Gastrocnemius medialis (tissue), 4 donors: ENCODE measurements at regions not wholly inside any gene's neighbourhood (a gene's known extent, or its start where the extent isn't known, plus 50 kb on each side); places are given as distances from the start of the nearest gene placed in this dataset.

Experiments
- ATAC-seq, 2 donors: fragments of 150-250 bp; one replicate each; pipeline ENCODE4 v1.9.1; 2016
- DNase-seq, 2 donors: peaks; one replicate each; pipeline ENCODE4 v3.0.0-alpha.2; 2019
- H3K27ac ChIP-seq, 4 donors: fragments of 200-600 bp; sonication (generic); 1 replicate in 1 of 4; 2 replicates in 3 of 4; pipeline ENCODE4 v1.5.1; 2016 to 2018; ENCODE audit warnings: mild to moderate bottlenecking in 2 of 4, moderate library complexity in 1 of 4
- H3K27me3 ChIP-seq, 3 donors: fragments of 200-600 bp; sonication (generic) in 2 of 3; 1 replicate in 1 of 3; 2 replicates in 2 of 3; pipeline versions ENCODE4 v1.5.1 to v1.6.0; 2016 to 2019; ENCODE audit warnings: mild to moderate bottlenecking in 1 of 3, moderate library complexity in 1 of 3
- H3K36me3 ChIP-seq, 2 donors: fragments of 200-600 bp; sonication (generic) in 1 of 2; one replicate each; pipeline ENCODE4 v1.5.1; 2017 to 2018
- H3K4me1 ChIP-seq, 2 donors: fragments of 200-600 bp; sonication (generic) in 1 of 2; one replicate each; pipeline ENCODE4 v1.5.1; 2016 to 2017; ENCODE audit warnings: mild to moderate bottlenecking in 2 of 2
- H3K4me3 ChIP-seq, 4 donors: fragments of 200-600 bp; sonication (generic) in 3 of 4; 1 replicate in 1 of 4; 2 replicates in 3 of 4; pipeline ENCODE4 v1.5.1; 2016 to 2019; ENCODE audit warnings: mild to moderate bottlenecking in 2 of 4
- H3K9me3 ChIP-seq, 3 donors: fragments of 200-600 bp; sonication (generic) in 2 of 3; 1 replicate in 1 of 3; 2 replicates in 2 of 3; pipeline ENCODE4 v1.5.1; 2016 to 2019
- POLR2A ChIP-seq, 2 donors: fragments of 450-650 bp; IDR thresholded peaks; one replicate each; pipeline ENCODE4 v1.6.1; 2017; ENCODE audit warnings: antibody characterized with exemption in 2 of 2, mild to moderate bottlenecking in 2 of 2, moderate library complexity in 2 of 2
- in situ Hi-C, 4 donors: fragments of 200-750 bp; cut with MboI; loops; one replicate each; pipeline versions ENCODE4 v1.15.0 to v1.8.0; 2017; ENCODE audit warnings: low sequenced_read_pairs in 4 of 4
- intact Hi-C: fragments of 100-400 bp; cut with DNase I; formaldehyde crosslinking; loops from one replicate; pipeline ENCODE4 v1.15.1; 2023; ENCODE audit warnings: low total_unique reads
- TF ChIP-seq, protein P1 (sequence below), 5 experiments: fragments of 450-650 bp in 3 of 5; fragments of 200-600 bp in 2 of 5; sonication (generic) in 2 of 5; IDR thresholded peaks in 4 of 5; conservative IDR thresholded peaks in 1 of 5; 1 replicate in 4 of 5; 2 replicates in 1 of 5; pipeline ENCODE4 v1.5.1; 2016 to 2019; ENCODE audit warnings: antibody characterized with exemption in 5 of 5, mild to moderate bottlenecking in 3 of 5, moderate library complexity in 3 of 5

DNA sequence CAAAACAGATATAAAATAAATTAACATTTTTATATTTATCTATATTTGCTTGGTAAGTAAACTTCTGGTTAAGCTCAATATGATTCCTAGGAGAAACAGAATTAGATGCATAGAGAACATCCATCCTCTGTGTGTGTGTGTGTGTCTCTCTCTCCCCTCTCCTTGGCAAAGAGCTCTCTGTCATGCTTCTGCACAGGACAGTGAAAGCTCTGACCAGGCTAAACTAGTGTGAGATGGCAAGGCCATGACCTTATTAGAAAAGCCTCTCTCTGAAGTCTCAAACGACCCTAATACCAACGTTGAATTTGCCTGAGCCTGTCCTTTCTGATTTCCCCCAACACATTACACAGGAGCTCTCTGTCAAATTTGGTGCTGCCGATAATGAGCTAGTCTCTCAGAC is 746.0 kb downstream of the VGLL3 start:
- Histone ChIP-seq H3K27ac (no peak overlapping the region), H3K4me1 (no peaks in the 10 kb centered on the region), H3K27me3 (no peaks in the 10 kb centered on the region), H3K36me3 (no peaks in the 10 kb centered on the region), H3K9me3 (no peaks in the 10 kb centered on the region), H3K4me3 (no peak overlapping the region)
- DNase-seq (no peak), ATAC-seq (no peak)
- in situ Hi-C loops: no loop called here
- intact Hi-C loops: no loop called here
- TF ChIP-seq, protein P1, sequence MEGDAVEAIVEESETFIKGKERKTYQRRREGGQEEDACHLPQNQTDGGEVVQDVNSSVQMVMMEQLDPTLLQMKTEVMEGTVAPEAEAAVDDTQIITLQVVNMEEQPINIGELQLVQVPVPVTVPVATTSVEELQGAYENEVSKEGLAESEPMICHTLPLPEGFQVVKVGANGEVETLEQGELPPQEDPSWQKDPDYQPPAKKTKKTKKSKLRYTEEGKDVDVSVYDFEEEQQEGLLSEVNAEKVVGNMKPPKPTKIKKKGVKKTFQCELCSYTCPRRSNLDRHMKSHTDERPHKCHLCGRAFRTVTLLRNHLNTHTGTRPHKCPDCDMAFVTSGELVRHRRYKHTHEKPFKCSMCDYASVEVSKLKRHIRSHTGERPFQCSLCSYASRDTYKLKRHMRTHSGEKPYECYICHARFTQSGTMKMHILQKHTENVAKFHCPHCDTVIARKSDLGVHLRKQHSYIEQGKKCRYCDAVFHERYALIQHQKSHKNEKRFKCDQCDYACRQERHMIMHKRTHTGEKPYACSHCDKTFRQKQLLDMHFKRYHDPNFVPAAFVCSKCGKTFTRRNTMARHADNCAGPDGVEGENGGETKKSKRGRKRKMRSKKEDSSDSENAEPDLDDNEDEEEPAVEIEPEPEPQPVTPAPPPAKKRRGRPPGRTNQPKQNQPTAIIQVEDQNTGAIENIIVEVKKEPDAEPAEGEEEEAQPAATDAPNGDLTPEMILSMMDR (IDR thresholded peaks at IDR 0.05 in 4 of 5, conservative IDR thresholded peaks at IDR 0.05 in 1 of 5): no peak
- TF ChIP-seq POLR2A (IDR thresholded peaks at IDR 0.05): no peak

DNA sequence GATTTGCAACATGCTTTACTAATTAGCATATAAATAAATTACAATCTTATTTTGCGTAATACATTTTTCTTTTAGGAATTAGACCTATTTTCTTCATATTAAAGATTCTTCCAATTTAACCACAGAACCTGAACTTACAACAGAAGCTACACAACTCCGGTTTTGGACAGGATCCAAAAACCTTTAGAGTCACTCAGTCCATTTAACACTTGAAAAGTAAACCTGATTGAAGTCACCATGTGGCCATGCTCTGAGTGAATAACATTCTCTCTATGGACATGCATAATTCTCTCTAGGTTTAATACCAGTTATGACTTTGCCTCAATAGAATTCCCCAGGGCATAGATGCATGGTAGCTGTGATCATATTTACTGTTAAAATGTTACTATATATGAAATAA is 751.0 kb downstream of the VGLL3 start:
- intact Hi-C loops: no loop called here
- ATAC-seq (no peak), DNase-seq (no peak)
- in situ Hi-C loops: no loop called here
- Histone ChIP-seq H3K4me1 (no peaks in the 10 kb centered on the region), H3K4me3 (no peak overlapping the region), H3K27ac (no peak overlapping the region), H3K36me3 (no peaks in the 10 kb centered on the region), H3K9me3 (no peaks in the 10 kb centered on the region), H3K27me3 (no peaks in the 10 kb centered on the region)
- no peak for TF ChIP-seq POLR2A (IDR thresholded peaks at IDR 0.05)
- TF ChIP-seq, protein P1 (IDR thresholded peaks at IDR 0.05 in 4 of 5, conservative IDR thresholded peaks at IDR 0.05 in 1 of 5): no peak

DNA sequence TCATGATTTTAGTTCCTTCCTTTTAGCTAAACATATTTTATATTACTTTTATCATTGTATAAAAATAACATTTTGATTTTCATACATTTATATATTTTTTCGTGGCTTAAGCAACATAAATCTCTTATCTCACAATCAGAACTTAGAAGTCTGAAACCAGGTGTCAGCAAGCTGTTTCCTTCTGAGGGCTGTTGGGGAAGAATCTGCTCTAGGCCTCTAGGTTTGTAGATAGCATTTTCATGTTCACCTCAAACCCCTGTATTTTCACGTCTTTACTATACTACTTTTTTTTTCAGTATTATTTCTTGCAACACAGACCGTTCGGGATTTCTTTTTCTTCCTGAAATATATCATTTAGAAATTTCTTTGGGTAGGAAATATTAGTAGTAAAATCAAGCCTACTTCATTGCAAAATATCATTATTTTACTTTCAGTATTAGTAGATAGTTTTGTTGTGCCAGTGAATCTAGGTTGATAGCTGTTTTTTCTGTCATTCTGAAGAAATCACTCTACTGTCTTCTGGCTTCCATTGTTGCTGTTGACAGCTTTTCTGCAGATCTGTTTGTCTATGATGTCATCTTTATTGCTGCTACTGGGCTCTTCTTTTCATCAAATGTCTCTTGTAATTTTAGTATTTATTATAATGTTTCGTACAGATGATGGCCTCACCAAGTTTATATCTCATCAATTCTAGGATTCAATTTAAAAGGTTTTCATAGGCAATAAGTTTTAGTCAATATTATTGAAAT is 756.3 kb downstream of the VGLL3 start:
- ATAC-seq (no peak), DNase-seq (no peak)
- Histone ChIP-seq H3K27ac (no peak overlapping the region), H3K36me3 (no peaks in the 10 kb centered on the region), H3K4me1 (no peaks in the 10 kb centered on the region), H3K27me3 (no peaks in the 10 kb centered on the region), H3K4me3 (no peak overlapping the region), H3K9me3 (no peaks in the 10 kb centered on the region)
- TF ChIP-seq, protein P1 (IDR thresholded peaks at IDR 0.05 in 4 of 5, conservative IDR thresholded peaks at IDR 0.05 in 1 of 5): no peak
- no peak for TF ChIP-seq POLR2A (IDR thresholded peaks at IDR 0.05)
- in situ Hi-C loops: no loop called here
- intact Hi-C loops: no loop called here

DNA sequence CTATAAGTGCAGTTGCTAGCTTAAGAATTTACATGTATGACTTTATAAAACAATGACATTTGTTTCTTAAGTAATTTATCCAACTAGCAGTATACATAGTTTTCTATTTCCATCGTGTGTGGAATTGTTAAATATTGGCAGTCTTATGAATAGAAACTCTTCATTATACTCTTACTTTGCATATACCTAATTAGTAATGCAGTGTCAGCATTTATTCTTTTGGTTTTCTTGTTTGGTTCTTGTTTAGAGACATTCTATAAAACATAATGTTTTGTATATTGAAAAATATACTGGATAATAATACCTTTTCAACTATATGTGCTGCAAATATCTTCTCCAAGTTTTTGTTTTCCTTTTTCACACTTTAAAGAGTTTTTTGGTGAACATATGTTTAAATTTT is 760.2 kb downstream of the VGLL3 start:
- Histone ChIP-seq H3K4me1 (no peaks in the 10 kb centered on the region), H3K27ac (no peak overlapping the region), H3K27me3 (no peaks in the 10 kb centered on the region), H3K4me3 (no peak overlapping the region), H3K9me3 (no peaks in the 10 kb centered on the region), H3K36me3 (no peaks in the 10 kb centered on the region)
- ATAC-seq: no peak
- no peak for DNase-seq
- intact Hi-C loops (no loop called here), in situ Hi-C loops (no loop called here)
- TF ChIP-seq, protein P1 (IDR thresholded peaks at IDR 0.05 in 4 of 5, conservative IDR thresholded peaks at IDR 0.05 in 1 of 5): no peak
- TF ChIP-seq POLR2A (IDR thresholded peaks at IDR 0.05): no peak

DNA sequence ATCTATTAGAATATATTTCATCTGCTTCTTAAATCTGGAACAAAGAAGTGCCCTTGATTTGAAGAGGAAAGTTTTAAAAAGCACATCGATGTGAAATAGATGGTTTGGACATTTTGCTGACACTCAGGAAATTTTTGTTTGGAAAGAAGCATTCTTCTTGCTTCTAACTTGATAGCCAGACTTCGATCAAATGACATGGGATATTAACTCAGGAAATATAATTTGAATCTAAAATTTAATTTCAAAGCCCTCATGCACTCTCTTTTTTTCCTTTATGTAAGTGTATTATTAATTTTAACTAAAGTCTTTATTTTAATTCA is 761.2 kb downstream of the VGLL3 start:
- Histone ChIP-seq H3K4me3 (no peak overlapping the region), H3K9me3 (no peaks in the 10 kb centered on the region), H3K4me1 (no peaks in the 10 kb centered on the region), H3K36me3 (no peaks in the 10 kb centered on the region), H3K27me3 (no peaks in the 10 kb centered on the region), H3K27ac (no peak overlapping the region)
- intact Hi-C loops: no loop called here
- in situ Hi-C loops: no loop called here
- ATAC-seq (no peak), DNase-seq (no peak)
- TF ChIP-seq, protein P1 (IDR thresholded peaks at IDR 0.05 in 4 of 5, conservative IDR thresholded peaks at IDR 0.05 in 1 of 5): no peak
- no peak for TF ChIP-seq POLR2A (IDR thresholded peaks at IDR 0.05)
